HepG2 (cell line): ENCODE measurements at regions not wholly inside any gene's neighbourhood (a gene's known extent, or its start where the extent isn't known, plus 50 kb on each side); places are given as distances from the start of the nearest gene placed in this dataset.

ENCODE experiments used
- AFF4 ChIP-seq: sonication (generic); formaldehyde crosslinking; IDR thresholded peaks from 2 replicates; pipeline ENCODE4 v1.4.0; 2020; ENCODE audit warnings: missing genetic modification reagents
- ATF4 ChIP-seq, 2 experiments: fragments of 450-650 bp in 1 of 2; sonication (generic) in 1 of 2; formaldehyde crosslinking; IDR thresholded peaks; 2 replicates each; pipeline versions ENCODE4 v1.5.0 to v1.8.0; 2020 to 2022; ENCODE audit warnings: mild to moderate bottlenecking in 1 of 2, missing genetic modification reagents in 1 of 2
- BCL6 ChIP-seq: IDR thresholded peaks from 2 replicates; pipeline ENCODE4 v1.6.1; 2016; ENCODE audit warnings: missing genetic modification reagents, missing compliant biosample characterization
- GRHL1 ChIP-seq: sonication (generic); formaldehyde crosslinking; conservative IDR thresholded peaks from 2 replicates; pipeline ENCODE4 v1.8.0; 2022; ENCODE audit warnings: missing genetic modification reagents
- IKZF1 ChIP-seq: fragments of 450-650 bp; IDR thresholded peaks from 2 replicates; pipeline ENCODE4 v1.7.1; 2016
- JDP2 ChIP-seq: sonication (generic); formaldehyde crosslinking; IDR thresholded peaks from 2 replicates; pipeline ENCODE4 v1.8.1; 2022; ENCODE audit warnings: missing genetic modification reagents, borderline replicate concordance
- MXI1 ChIP-seq: IDR thresholded peaks from 3 replicates; pipeline ENCODE4 v1.6.1; 2012; ENCODE audit warnings: low read depth, low read length, inconsistent platforms, borderline replicate concordance
- NCOR1 ChIP-seq: fragments of 200-600 bp; sonication (generic); IDR thresholded peaks from 2 replicates; pipeline ENCODE4 v1.7.0; 2017; ENCODE audit warnings: antibody characterized with exemption, low read length, borderline replicate concordance
- NFYC ChIP-seq: IDR thresholded peaks from 2 replicates; pipeline ENCODE4 v1.6.1; 2016; ENCODE audit warnings: missing genetic modification reagents, missing compliant biosample characterization
- POLR2A ChIP-seq, 2 experiments: IDR thresholded peaks; 2 replicates each; pipeline ENCODE4 v1.6.1; 2011; ENCODE audit warnings: low read depth in 2 of 2, low read length in 2 of 2, mild to moderate bottlenecking in 1 of 2, moderate library complexity in 1 of 2; ENCODE audit not compliant: insufficient read depth in 1 of 2
- SYNCRIP ChIP-seq: fragments of 200-400 bp; formaldehyde crosslinking; IDR thresholded peaks from 2 replicates; pipeline ENCODE4 v1.6.1; 2018; ENCODE audit warnings: mild to moderate bottlenecking, low read depth, low read length; ENCODE audit not compliant: insufficient read depth
- TBP ChIP-seq: sonication (generic); formaldehyde crosslinking; IDR thresholded peaks from 2 replicates; pipeline ENCODE4 v1.5.0; 2020; ENCODE audit warnings: missing genetic modification reagents
- ZFY ChIP-seq: sonication (generic); formaldehyde crosslinking; IDR thresholded peaks from 2 replicates; pipeline ENCODE4 v1.4.0; 2020; ENCODE audit warnings: missing genetic modification reagents
- ZNF280B ChIP-seq: sonication (generic); formaldehyde crosslinking; IDR thresholded peaks from 2 replicates; pipeline ENCODE4 v1.5.0; 2020; ENCODE audit warnings: missing genetic modification reagents, mild to moderate bottlenecking, borderline replicate concordance
- ZNF552 ChIP-seq: sonication (generic); formaldehyde crosslinking; IDR thresholded peaks from 2 replicates; pipeline ENCODE4 v1.9.0; 2022; ENCODE audit warnings: missing genetic modification reagents, mild to moderate bottlenecking, borderline replicate concordance
- ZNF558 ChIP-seq: sonication (generic); formaldehyde crosslinking; IDR thresholded peaks from 2 replicates; pipeline ENCODE4 v1.9.0; 2022; ENCODE audit warnings: mild to moderate bottlenecking, missing genetic modification reagents, borderline replicate concordance
- ZNF761 ChIP-seq: sonication (generic); formaldehyde crosslinking; conservative IDR thresholded peaks from 2 replicates; pipeline ENCODE4 v1.4.0; 2020; ENCODE audit warnings: mild to moderate bottlenecking, missing genetic modification reagents

- TF ChIP-seq ZNF280B (CRISPR knock-in tag) (peak; percentile 37; the same call in 1 of the 2 replicates), NCOR1 (no peak), AFF4 (CRISPR knock-in tag) (0 out of 2 replicates have a peak, but pooled peaks have one; percentile 22), POLR2A (IDR thresholded peaks at IDR 0.05; ENCODE audit: insufficient read depth in 1 of 2, low read depth in 2 of 2, low read length in 2 of 2) (peak; percentile 87 to 89), ZFY (CRISPR knock-in tag) (peak; percentile 87), ZNF552 (CRISPR knock-in tag) (no peak; the same call in 1 of the 2 replicates), SYNCRIP (no peak), IKZF1 (no peak), ATF4 (CRISPR knock-in tag; IDR thresholded peaks at IDR 0.05) (no peak), ZNF558 (CRISPR knock-in tag) (peak; percentile 79; the same call in 1 of the 2 replicates), JDP2 (CRISPR knock-in tag) (no peak), TBP (CRISPR knock-in tag) (no peak), MXI1 (peak; percentile 47; the same call in 1 of the 3 replicates), ZNF761 (peak; percentile 32; the same call in 1 of the 2 replicates), GRHL1 (no peak), BCL6 (no peak; the same call in none of the 2 replicates), NFYC (peak; percentile 72)
These were observed 134.0 kb upstream of the MGAT5 start (continued) for GRCh38 chr2:134119713-134120405.
